Skeletal muscle satellite cell (primary cell): ENCODE measurements at regions not wholly inside any gene's neighbourhood (a gene's known extent, or its start where the extent isn't known, plus 50 kb on each side); places are given as distances from the start of the nearest gene placed in this dataset.

Experiments
- H3K27me3 ChIP-seq: 2 replicates; pipeline ENCODE4 v1.7.0; 2013; ENCODE audit warnings: low read length; ENCODE audit not compliant: control insufficient read depth, insufficient read depth
- H3K36me3 ChIP-seq: 2 replicates; pipeline ENCODE4 v1.7.0; 2013; ENCODE audit warnings: mild to moderate bottlenecking, control low read depth, low read length; ENCODE audit not compliant: insufficient read depth
- H3K4me1 ChIP-seq: 2 replicates; pipeline ENCODE4 v1.7.0; 2013; ENCODE audit warnings: low read length; ENCODE audit not compliant: control insufficient read depth, insufficient read depth
- H3K4me2 ChIP-seq: 2 replicates; pipeline ENCODE4 v1.7.0; 2013; ENCODE audit warnings: mild to moderate bottlenecking, low read length
- H3K4me3 ChIP-seq: 2 replicates; pipeline ENCODE4 v1.7.0; 2013; ENCODE audit warnings: low read length
- H3K9ac ChIP-seq: 2 replicates; pipeline ENCODE4 v1.7.0; 2013; ENCODE audit warnings: mild to moderate bottlenecking, low read depth, low read length, moderate library complexity
- H3K9me3 ChIP-seq: replicated peaks from 2 replicates; pipeline ENCODE4 v1.7.0; 2013; ENCODE audit warnings: mild to moderate bottlenecking, control low read depth, low read length

DNA sequence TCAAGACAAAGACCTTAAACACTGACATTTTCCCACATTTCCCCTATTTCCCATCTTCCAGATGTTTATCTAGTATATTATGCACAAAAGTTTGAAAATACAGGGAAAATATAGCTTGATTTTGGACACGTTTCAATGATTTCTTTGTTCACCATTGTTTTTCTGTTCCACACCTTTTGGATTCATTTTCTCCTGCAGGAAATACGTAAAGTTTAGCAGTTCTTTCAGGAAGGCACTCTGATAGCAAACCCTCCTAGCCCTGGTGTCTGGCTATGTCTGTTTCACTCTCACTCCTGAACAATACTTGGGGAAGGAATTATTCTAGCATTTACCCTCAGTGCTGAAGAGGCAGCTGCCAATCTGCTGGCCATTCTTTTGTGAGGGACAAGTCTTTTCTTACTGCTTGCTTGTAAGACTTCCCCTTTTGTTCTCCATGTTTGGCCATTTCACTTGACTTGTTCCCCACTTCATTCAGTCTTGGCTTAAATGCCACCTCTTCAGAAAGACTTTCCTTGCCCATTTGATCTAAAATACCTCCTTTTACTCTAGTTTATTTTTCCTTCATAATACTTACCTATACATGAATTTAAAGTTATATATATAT is 195.4 kb downstream of the RNF152 start:
- Histone ChIP-seq H3K9me3 (peaks cover 4% of the 10 kb centered on the region), H3K4me1 (peaks cover 18% of the 10 kb centered on the region), H3K4me3 (no peak overlapping the region), H3K27me3 (no peaks in the 10 kb centered on the region), H3K4me2 (no peak overlapping the region), H3K9ac (no peak overlapping the region), H3K36me3 (no peaks in the 10 kb centered on the region)

DNA sequence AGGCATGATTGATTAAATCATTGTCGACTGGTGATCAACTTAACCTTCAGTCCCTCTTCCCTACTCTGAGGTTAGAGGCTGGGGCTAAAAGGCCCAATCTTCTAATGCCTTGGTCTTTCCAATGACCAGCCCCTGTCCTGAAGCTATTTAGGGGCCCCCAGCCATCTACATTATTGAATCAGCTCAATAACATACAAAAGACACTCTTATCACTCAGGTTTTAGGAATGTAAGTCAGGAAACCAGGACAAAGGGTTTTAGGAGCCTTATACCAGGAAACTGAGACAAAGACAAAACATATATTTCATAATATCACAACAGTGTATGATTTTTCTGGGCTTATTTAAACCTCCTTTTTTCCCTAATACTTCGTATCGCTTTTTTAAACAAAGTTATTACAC is 198.6 kb downstream of the RNF152 start:
- peaks cover 4% of the 10 kb centered on the region for H3K9me3 ChIP-seq
- H3K4me1 ChIP-seq = peaks cover 7% of the 10 kb centered on the region
- no peaks in the 10 kb centered on the region for H3K27me3 ChIP-seq
- H3K36me3 ChIP-seq = no peaks in the 10 kb centered on the region
- H3K4me3 ChIP-seq = no peak overlapping the region
- H3K9ac ChIP-seq = no peak overlapping the region
- no peak overlapping the region for H3K4me2 ChIP-seq

DNA sequence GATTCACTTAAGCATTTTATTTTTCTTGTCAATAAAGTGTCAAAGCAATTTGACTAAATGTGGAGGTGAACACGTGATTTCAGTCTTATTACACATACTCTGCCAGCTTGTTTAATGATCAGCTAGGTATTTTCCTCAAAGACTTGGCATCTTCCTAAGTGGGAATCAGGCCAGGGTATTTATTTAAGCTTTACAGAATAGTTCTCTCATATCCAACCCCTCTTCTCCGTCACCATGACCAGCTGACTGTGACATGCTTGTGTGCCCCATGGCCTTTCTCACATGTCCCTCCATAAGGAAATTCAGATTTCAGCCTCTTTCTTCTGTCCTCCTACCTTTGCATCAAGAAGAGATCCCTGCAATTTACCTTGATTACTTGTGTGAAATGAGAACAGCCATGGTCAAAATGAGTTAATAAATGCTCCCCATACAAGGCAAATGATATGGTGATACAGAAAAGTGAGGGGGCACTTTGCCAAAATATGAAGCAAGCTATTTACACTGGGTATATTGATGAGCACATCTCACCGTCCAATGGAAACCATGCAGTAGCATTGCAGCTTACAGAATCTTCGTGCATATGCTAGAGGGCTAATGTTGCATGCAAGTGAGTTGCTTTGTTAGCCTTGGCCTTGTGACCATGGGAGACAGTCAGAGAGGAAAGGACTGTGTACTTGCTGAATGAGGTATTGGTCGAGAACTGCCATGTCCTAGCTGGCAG is 202.2 kb downstream of the RNF152 start:
- no peak overlapping the region for H3K4me2 ChIP-seq
- no peak overlapping the region for H3K4me3 ChIP-seq
- H3K4me1 ChIP-seq = peaks cover 7% of the 10 kb centered on the region
- H3K9ac ChIP-seq = no peak overlapping the region
- no peaks in the 10 kb centered on the region for H3K27me3 ChIP-seq
- H3K9me3 ChIP-seq = peaks cover 4% of the 10 kb centered on the region
- H3K36me3 ChIP-seq = no peaks in the 10 kb centered on the region

DNA sequence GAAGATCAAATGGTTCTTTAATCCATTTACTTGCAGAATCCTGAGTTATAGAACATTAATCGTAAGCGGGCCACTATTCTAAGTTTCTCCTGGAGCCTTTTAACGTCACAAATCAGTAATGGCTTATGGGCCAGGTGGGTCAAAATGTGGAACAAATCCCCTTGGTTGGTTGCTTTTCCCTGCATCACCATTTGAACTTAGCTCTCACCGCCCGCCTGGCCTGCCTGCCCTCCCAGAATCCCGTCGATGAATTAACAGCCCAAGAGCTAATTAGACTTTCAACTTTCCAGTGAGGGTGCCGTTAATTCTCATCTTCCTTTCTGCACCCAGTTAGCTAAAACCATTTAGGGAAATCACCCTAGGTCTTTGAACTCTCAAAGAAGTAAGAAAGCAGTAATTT is 205.5 kb downstream of the RNF152 start:
- no peak overlapping the region for H3K4me2 ChIP-seq
- peaks cover 2% of the 10 kb centered on the region for H3K4me1 ChIP-seq
- no peaks in the 10 kb centered on the region for H3K36me3 ChIP-seq
- H3K27me3 ChIP-seq = no peaks in the 10 kb centered on the region
- H3K4me3 ChIP-seq = no peak overlapping the region
- H3K9me3 ChIP-seq = no peaks in the 10 kb centered on the region
- no peak overlapping the region for H3K9ac ChIP-seq

DNA sequence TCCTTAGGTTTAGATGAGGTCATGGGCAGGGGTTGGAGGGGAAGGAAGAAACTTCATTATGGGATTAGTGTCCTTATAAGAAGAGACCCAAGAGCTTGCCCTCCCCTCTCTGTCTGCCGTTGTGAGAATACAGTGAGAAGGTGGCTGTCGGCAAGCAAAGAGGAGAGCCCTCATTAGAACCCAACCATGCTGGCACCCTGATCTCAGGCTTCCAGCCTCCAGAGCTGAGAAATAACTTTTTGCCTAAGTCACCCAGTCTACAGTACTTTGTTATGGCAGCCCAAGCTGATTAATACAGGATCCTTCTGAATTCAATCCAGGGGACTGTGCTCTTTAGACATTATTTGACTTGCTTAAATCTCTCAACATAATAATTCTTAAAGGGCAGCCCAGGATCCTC is 209.0 kb downstream of the RNF152 start:
- H3K4me2 ChIP-seq = no peak overlapping the region
- no peaks in the 10 kb centered on the region for H3K27me3 ChIP-seq
- H3K9me3 ChIP-seq = peaks cover 6% of the 10 kb centered on the region
- peaks cover 2% of the 10 kb centered on the region for H3K4me1 ChIP-seq
- no peak overlapping the region for H3K9ac ChIP-seq
- no peaks in the 10 kb centered on the region for H3K36me3 ChIP-seq
- H3K4me3 ChIP-seq = no peak overlapping the region

DNA sequence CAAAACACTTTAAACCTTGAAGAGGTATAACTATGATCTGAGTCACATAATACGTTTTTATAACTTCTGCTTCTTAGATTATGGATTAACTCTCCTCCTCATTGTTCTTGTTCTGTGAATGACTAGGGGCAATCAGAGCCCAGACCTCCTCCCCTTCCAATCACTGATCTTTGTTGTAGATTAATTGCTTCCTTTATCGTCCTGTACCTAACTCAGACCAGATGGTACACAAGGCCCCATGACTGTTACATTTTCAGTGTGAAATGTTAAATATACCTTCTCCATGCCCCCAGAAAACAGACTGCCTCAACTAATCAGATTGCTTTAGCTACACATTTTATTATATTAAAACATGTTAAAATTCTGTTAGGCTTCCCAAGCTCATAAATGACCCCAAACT is 211.7 kb downstream of the RNF152 start:
- Histone ChIP-seq H3K4me1 (peaks cover 2% of the 10 kb centered on the region), H3K4me2 (no peak overlapping the region), H3K9me3 (peaks cover 6% of the 10 kb centered on the region), H3K9ac (no peak overlapping the region), H3K4me3 (no peak overlapping the region), H3K36me3 (no peaks in the 10 kb centered on the region), H3K27me3 (no peaks in the 10 kb centered on the region)

DNA sequence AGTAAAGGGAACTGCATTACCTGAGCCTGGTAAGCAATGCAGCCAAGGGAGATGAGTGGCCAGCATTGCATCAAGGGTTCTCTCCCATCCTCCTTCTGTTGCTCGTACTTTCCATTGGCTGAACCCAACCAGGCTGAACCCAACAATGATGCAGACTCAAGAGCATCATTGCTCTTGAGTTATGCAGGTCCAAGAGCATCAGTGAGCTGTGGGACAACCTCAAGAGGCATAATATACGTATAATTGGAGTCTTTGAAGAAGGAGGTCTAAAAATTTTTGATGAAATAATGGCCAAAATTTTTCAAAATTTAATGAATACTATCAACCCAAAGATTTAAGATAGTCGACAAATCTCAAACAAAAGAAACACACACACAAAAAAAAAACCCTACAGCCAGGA is 213.0 kb downstream of the RNF152 start:
- Histone ChIP-seq H3K9ac (no peak overlapping the region), H3K4me1 (peaks cover 2% of the 10 kb centered on the region), H3K27me3 (no peaks in the 10 kb centered on the region), H3K4me2 (no peak overlapping the region), H3K4me3 (no peak overlapping the region), H3K9me3 (peaks cover 6% of the 10 kb centered on the region), H3K36me3 (no peaks in the 10 kb centered on the region)

DNA sequence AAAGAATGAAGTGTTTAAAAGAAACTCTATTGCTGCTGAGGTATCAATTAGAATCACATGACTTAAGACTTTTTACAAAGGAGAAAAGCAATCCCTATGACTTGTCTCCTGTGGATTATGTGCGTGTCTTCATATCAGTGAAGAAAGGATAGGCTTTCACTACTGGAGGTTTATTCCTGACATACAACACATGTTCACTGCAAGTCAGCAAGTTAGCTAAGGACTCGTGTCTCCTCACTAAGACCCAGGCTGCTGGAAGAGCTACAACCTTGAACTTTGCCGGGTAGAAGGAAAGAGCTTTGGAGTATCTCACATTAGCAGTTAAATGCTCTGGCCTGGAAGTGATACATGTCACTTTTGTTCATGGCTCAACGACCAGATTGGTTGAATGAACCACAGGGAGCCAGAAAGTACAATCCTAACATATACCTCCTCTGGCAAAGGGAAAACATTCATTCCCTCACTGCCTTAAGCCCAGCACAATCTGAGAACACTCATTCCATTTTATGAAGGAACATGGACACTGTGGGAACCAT is 215.3 kb downstream of the RNF152 start:
- peaks cover 2% of the 10 kb centered on the region for H3K4me1 ChIP-seq
- H3K36me3 ChIP-seq = no peaks in the 10 kb centered on the region
- H3K4me2 ChIP-seq = no peak overlapping the region
- H3K9me3 ChIP-seq = peaks cover 6% of the 10 kb centered on the region
- H3K27me3 ChIP-seq = no peaks in the 10 kb centered on the region
- H3K9ac ChIP-seq = no peak overlapping the region
- H3K4me3 ChIP-seq = no peak overlapping the region

DNA sequence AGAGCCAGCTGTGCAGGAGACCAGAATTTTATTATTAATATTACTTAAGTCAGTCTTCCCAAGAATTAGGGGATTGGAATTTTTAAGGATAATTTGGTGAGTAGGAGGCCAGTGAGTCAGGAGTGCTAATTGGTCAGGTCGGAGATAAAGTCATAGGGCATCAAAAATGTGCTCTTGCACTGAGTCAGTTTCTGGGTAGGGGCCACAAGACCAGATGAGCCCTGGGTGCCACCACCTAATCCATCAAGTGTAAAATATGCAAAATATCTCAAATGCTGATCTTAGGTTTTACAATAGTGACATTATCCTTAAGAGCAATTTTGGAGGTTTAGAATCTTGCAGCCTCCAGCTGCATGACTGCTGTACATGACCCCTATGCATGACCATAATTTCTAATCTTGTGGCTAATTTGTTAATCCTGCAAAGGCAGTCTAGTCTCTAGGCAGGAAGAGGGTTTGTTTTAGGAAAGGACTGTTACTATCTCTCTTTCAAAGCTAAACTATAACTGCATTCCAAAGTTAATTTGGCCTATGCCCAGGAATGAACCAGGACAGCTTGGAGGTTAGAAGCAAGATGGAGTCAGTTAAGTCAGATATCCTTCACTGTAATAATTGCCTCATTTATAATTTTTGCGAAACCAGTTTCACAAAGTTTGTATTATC is 215.9 kb downstream of the RNF152 start:
- Histone ChIP-seq H3K4me2 (no peak overlapping the region), H3K9ac (no peak overlapping the region), H3K4me3 (no peak overlapping the region), H3K27me3 (no peaks in the 10 kb centered on the region), H3K9me3 (peaks cover 6% of the 10 kb centered on the region), H3K4me1 (no peaks in the 10 kb centered on the region), H3K36me3 (no peaks in the 10 kb centered on the region)

DNA sequence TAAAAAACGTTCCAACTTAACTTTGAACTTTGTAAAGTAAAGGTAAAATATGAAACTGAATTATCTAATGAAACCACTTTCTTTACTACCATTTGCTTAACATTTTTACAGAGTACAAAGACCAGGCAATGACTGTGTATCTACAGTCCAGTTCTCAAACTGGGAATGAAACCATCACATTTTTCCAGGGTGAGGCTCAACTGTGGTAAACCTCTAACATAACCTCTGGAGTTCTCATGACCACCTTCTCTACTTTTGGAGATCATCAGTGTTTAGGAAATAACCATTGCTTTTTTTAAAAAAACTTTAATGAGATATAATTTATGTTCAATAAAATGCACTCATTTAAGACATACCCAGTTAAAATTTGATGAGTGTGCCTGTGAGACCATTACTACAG is 223.5 kb downstream of the RNF152 start:
- H3K36me3 ChIP-seq = no peaks in the 10 kb centered on the region
- no peak overlapping the region for H3K4me3 ChIP-seq
- no peak overlapping the region for H3K4me2 ChIP-seq
- H3K27me3 ChIP-seq = no peaks in the 10 kb centered on the region
- H3K9me3 ChIP-seq = no peaks in the 10 kb centered on the region
- peaks cover 4% of the 10 kb centered on the region for H3K4me1 ChIP-seq
- no peak overlapping the region for H3K9ac ChIP-seq

DNA sequence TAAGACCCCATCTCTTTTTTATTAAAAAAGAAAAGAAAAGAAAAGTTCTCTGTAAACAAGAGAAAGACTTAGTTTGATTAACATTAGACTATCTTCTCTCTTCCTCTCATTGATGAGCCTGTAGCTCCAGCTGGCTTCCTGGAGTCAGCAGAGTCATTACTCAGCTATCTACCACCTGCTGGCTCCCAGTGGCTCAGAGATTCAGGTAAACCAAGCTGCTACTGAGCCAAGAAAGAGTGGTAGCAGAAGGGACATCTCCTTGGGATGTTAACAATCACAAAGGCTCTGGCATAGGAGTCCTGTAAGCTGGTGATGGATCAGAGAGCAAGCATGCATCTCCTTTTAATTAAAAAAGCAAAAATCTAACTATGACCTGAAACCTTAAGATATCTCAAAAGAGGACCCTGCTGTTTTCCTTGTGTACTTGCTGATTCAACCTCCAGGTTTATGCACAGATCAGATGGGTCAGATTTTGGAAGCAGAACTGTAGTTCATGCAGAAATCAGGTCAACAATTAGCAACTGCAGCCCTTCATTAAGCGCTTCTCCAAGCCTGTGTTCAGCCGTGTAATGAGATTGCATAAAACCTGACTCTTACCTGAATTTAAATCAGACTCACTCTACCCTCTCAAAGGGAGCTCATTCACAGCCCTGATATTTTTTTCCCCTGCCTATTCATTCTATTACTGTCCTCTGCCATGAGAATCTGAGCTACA is 225.8 kb downstream of the RNF152 start:
- Histone ChIP-seq H3K4me2 (no peak overlapping the region), H3K36me3 (no peaks in the 10 kb centered on the region), H3K4me3 (no peak overlapping the region), H3K9me3 (no peaks in the 10 kb centered on the region), H3K9ac (no peak overlapping the region), H3K4me1 (peaks cover 4% of the 10 kb centered on the region), H3K27me3 (no peaks in the 10 kb centered on the region)
